ENCODE measurements at regions not wholly inside any gene's neighbourhood (a gene's known extent, or its start where the extent isn't known, plus 50 kb on each side); places are given as distances from the start of the nearest gene placed in this dataset.
A peak's percentile ranks its signal among the peaks of the same experiment; 100 is the strongest.

DNA sequence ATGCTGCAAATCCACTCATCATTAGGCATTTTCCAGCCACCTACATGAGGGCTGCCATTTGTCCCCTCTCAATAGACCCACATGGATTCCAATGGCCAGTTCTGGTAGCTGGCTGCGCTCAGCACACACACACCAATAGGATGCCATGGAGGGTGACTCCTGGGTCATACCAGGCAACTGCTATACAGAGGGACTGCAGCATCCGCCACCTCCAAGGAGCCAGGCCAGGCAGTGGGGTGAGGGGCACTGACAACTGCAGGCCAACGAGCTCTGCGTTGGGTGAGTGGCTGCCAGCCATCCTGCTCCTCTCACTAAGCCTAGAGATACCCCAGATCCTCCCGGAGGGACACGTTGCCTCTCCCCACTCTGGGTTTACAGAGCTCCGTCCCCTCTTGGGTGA, 118.8 kb upstream of the NANOS1 start:
- Histone ChIP-seq H3K9ac (ENCODE audit: low read length) (no peak overlapping the region), H3K23ac (ENCODE audit: low read length) (no peak overlapping the region), H3K9me3 (ENCODE audit: insufficient read depth, low read depth, low read length) (peaks cover 1% of the 10 kb centered on the region), H3K18ac (ENCODE audit: low read length) (no peak overlapping the region), H4K91ac (ENCODE audit: low read depth, low read length) (no peak overlapping the region), H2BK5ac (ENCODE audit: low read depth, low read length, poor library complexity) (no peak overlapping the region), H2BK12ac (ENCODE audit: low read length) (no peak overlapping the region), H3K27me3 (ENCODE audit: insufficient read depth, low read length) (no peaks in the 10 kb centered on the region), H3K79me1 (ENCODE audit: low read length) (no peaks in the 10 kb centered on the region), H3K4ac (ENCODE audit: low read depth, low read length) (no peak overlapping the region), H2AK5ac (ENCODE audit: low read length) (no peak overlapping the region), H2AFZ (ENCODE audit: insufficient read depth, low read length, poor library complexity) (no peak overlapping the region), H3K4me2 (ENCODE audit: low read length) (no peak overlapping the region), H3K4me3 (ENCODE audit: low read depth, low read length) (no peak overlapping the region), H3K14ac (ENCODE audit: low read length) (no peak overlapping the region), H2BK120ac (ENCODE audit: insufficient read depth, low read length, poor library complexity) (no peak overlapping the region), H4K12ac (ENCODE audit: low read depth, low read length) (no peak overlapping the region), H3K79me2 (ENCODE audit: control insufficient read depth, insufficient read depth, low read length, poor library complexity) (no peaks in the 10 kb centered on the region), H4K8ac (ENCODE audit: low read depth, low read length) (no peak overlapping the region), H3K36me3 (ENCODE audit: control insufficient read depth in 1 of 2, insufficient read depth in 2 of 2, low read length in 2 of 2) (no peaks in the 10 kb centered on the region), H3K4me1 (ENCODE audit: control insufficient read depth in 1 of 2, insufficient read depth in 2 of 2, low read length in 2 of 2) (peaks cover 0 to 7% of the 10 kb centered on the region in 2 experiments), H3K27ac (ENCODE audit: low read depth, low read length) (no peak overlapping the region)
- no CpG with 5 or more reads among the region's 7 CpGs for WGBS (ENCODE audit: extremely low coverage, insufficient coverage, insufficient read length)
- DNase-seq = no peak

DNA sequence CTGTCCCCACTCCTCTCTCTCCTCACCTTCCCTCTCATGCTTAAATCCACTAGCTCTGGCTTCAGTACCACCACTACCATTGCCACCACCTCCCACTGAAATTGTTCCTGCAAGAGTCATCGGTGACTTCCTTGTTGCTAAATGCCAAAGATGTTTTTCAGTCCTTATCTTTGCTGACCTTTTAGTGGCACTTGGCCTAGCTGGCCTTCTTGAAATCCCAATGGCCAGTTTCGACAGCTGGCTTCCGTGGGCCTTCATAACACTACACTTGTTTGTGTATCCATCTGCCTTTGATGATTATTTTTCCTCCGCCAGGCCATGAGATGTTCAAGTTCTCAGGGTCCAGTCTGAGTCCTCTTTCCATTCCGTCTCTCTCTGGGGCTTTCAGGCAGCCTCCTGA, 118.2 kb upstream of the NANOS1 start:
- H2BK5ac ChIP-seq (ENCODE audit: low read depth, low read length, poor library complexity) = no peak overlapping the region
- H2BK12ac ChIP-seq (ENCODE audit: low read length) = no peak overlapping the region
- H3K9me3 ChIP-seq (ENCODE audit: insufficient read depth, low read depth, low read length) = peaks cover 1% of the 10 kb centered on the region
- no peak overlapping the region for H3K4ac ChIP-seq (ENCODE audit: low read depth, low read length)
- no peak overlapping the region for H3K18ac ChIP-seq (ENCODE audit: low read length)
- H3K79me2 ChIP-seq (ENCODE audit: control insufficient read depth, insufficient read depth, low read length, poor library complexity) = no peaks in the 10 kb centered on the region
- no peak overlapping the region for H2BK120ac ChIP-seq (ENCODE audit: insufficient read depth, low read length, poor library complexity)
- H3K4me3 ChIP-seq (ENCODE audit: low read depth, low read length) = no peak overlapping the region
- no peak overlapping the region for H3K27ac ChIP-seq (ENCODE audit: low read depth, low read length)
- H3K4me1 ChIP-seq (ENCODE audit: control insufficient read depth in 1 of 2, insufficient read depth in 2 of 2, low read length in 2 of 2) = peaks cover 0 to 7% of the 10 kb centered on the region in 2 experiments
- H4K12ac ChIP-seq (ENCODE audit: low read depth, low read length) = no peak overlapping the region
- no peak overlapping the region for H2AK5ac ChIP-seq (ENCODE audit: low read length)
- no peak overlapping the region for H4K91ac ChIP-seq (ENCODE audit: low read depth, low read length)
- WGBS (ENCODE audit: extremely low coverage, insufficient coverage, insufficient read length) = no CpG with 5 or more reads among the region's 5 CpGs
- no peaks in the 10 kb centered on the region for H3K27me3 ChIP-seq (ENCODE audit: insufficient read depth, low read length)
- no peak overlapping the region for H3K23ac ChIP-seq (ENCODE audit: low read length)
- no peak overlapping the region for H3K14ac ChIP-seq (ENCODE audit: low read length)
- no peak overlapping the region for H3K4me2 ChIP-seq (ENCODE audit: low read length)
- H3K36me3 ChIP-seq (ENCODE audit: control insufficient read depth in 1 of 2, insufficient read depth in 2 of 2, low read length in 2 of 2) = no peaks in the 10 kb centered on the region
- no peak overlapping the region for H2AFZ ChIP-seq (ENCODE audit: insufficient read depth, low read length, poor library complexity)
- H3K79me1 ChIP-seq (ENCODE audit: low read length) = no peaks in the 10 kb centered on the region
- peak; percentile 70 to 87 for DNase-seq
- no peak overlapping the region for H4K8ac ChIP-seq (ENCODE audit: low read depth, low read length)
- no peak overlapping the region for H3K9ac ChIP-seq (ENCODE audit: low read length)

DNA sequence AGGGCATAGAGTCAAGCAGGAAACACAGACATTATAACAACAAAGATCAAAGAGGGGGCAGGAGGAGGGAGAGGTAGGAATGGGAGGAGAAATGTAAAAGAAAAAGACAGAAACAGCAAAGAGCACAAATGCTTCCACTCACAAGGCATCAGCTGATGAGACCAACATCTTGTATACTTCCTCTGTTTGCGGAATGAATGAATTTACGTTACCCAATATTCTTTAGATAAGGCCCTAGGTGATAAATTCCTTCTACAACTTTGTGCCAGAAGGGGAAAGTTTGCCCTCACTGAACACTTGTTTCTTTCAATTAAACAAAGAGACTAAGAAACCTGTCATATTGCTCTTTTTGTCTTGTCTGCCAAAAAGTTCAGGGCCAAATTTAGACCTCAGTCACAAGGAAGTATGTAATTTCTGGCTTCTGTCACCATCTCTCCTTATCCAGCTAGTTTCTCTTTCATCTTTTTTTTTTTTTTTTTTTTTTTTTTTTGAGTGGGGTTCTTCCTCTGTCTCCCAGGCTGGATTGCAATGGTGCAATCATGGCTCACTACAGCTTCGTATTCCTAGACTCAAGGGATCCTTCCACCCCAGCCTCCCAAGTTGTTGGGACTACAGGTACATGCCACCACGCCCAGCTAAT, 116.4 kb upstream of the NANOS1 start:
- Histone ChIP-seq H3K27me3 (ENCODE audit: insufficient read depth, low read length) (no peaks in the 10 kb centered on the region), H3K79me1 (ENCODE audit: low read length) (no peaks in the 10 kb centered on the region), H2BK5ac (ENCODE audit: low read depth, low read length, poor library complexity) (no peak overlapping the region), H3K27ac (ENCODE audit: low read depth, low read length) (no peak overlapping the region), H3K9ac (ENCODE audit: low read length) (no peak overlapping the region), H3K18ac (ENCODE audit: low read length) (no peak overlapping the region), H3K36me3 (ENCODE audit: control insufficient read depth in 1 of 2, insufficient read depth in 2 of 2, low read length in 2 of 2) (no peaks in the 10 kb centered on the region), H2AFZ (ENCODE audit: insufficient read depth, low read length, poor library complexity) (no peak overlapping the region), H3K14ac (ENCODE audit: low read length) (no peak overlapping the region), H4K91ac (ENCODE audit: low read depth, low read length) (no peak overlapping the region), H2BK120ac (ENCODE audit: insufficient read depth, low read length, poor library complexity) (no peak overlapping the region), H3K23ac (ENCODE audit: low read length) (no peak overlapping the region), H4K12ac (ENCODE audit: low read depth, low read length) (no peak overlapping the region), H3K9me3 (ENCODE audit: insufficient read depth, low read depth, low read length) (no peaks in the 10 kb centered on the region), H2AK5ac (ENCODE audit: low read length) (no peak overlapping the region), H4K8ac (ENCODE audit: low read depth, low read length) (no peak overlapping the region), H3K4me2 (ENCODE audit: low read length) (no peak overlapping the region), H3K4ac (ENCODE audit: low read depth, low read length) (no peak overlapping the region), H3K4me3 (ENCODE audit: low read depth, low read length) (no peak overlapping the region), H3K79me2 (ENCODE audit: control insufficient read depth, insufficient read depth, low read length, poor library complexity) (no peaks in the 10 kb centered on the region), H3K4me1 (ENCODE audit: control insufficient read depth in 1 of 2, insufficient read depth in 2 of 2, low read length in 2 of 2) (peaks cover 0 to 7% of the 10 kb centered on the region in 2 experiments), H2BK12ac (ENCODE audit: low read length) (no peak overlapping the region)
- peak in 1 of 2 donors; percentile 27 for DNase-seq
- no CpG with 5 or more reads among the region's 4 CpGs for WGBS (ENCODE audit: extremely low coverage, insufficient coverage, insufficient read length)

GRCh38 chr10:118913825-118914224, 115.7 kb upstream of the NANOS1 start:
- Histone ChIP-seq H4K12ac (ENCODE audit: low read depth, low read length) (no peak overlapping the region), H2AFZ (ENCODE audit: insufficient read depth, low read length, poor library complexity) (no peak overlapping the region), H3K9ac (ENCODE audit: low read length) (no peak overlapping the region), H3K36me3 (ENCODE audit: control insufficient read depth in 1 of 2, insufficient read depth in 2 of 2, low read length in 2 of 2) (no peaks in the 10 kb centered on the region), H2BK5ac (ENCODE audit: low read depth, low read length, poor library complexity) (no peak overlapping the region), H4K91ac (ENCODE audit: low read depth, low read length) (no peak overlapping the region), H3K4me2 (ENCODE audit: low read length) (no peak overlapping the region), H3K4ac (ENCODE audit: low read depth, low read length) (no peak overlapping the region), H3K4me1 (ENCODE audit: control insufficient read depth in 1 of 2, insufficient read depth in 2 of 2, low read length in 2 of 2) (peaks cover 0 to 7% of the 10 kb centered on the region in 2 experiments), H3K4me3 (ENCODE audit: low read depth, low read length) (no peak overlapping the region), H3K14ac (ENCODE audit: low read length) (no peak overlapping the region), H3K23ac (ENCODE audit: low read length) (no peak overlapping the region), H3K79me1 (ENCODE audit: low read length) (no peaks in the 10 kb centered on the region), H3K27me3 (ENCODE audit: insufficient read depth, low read length) (no peaks in the 10 kb centered on the region), H3K27ac (ENCODE audit: low read depth, low read length) (no peak overlapping the region), H2BK12ac (ENCODE audit: low read length) (no peak overlapping the region), H4K8ac (ENCODE audit: low read depth, low read length) (no peak overlapping the region), H3K18ac (ENCODE audit: low read length) (no peak overlapping the region), H3K79me2 (ENCODE audit: control insufficient read depth, insufficient read depth, low read length, poor library complexity) (no peaks in the 10 kb centered on the region), H3K9me3 (ENCODE audit: insufficient read depth, low read depth, low read length) (no peaks in the 10 kb centered on the region), H2BK120ac (ENCODE audit: insufficient read depth, low read length, poor library complexity) (no peak overlapping the region), H2AK5ac (ENCODE audit: low read length) (no peak overlapping the region)
- no CpG with 5 or more reads among the region's 4 CpGs for WGBS (ENCODE audit: extremely low coverage, insufficient coverage, insufficient read length)
- DNase-seq = no peak

All from trophoblast cell (in vitro differentiated cells and primary cell).